ENCODE measurements at regions not wholly inside any gene's neighbourhood (a gene's known extent, or its start where the extent isn't known, plus 50 kb on each side); places are given as distances from the start of the nearest gene placed in this dataset.

- no peak for TF ChIP-seq TEAD4 (IDR thresholded peaks at IDR 0.05; ENCODE audit: borderline replicate concordance, insufficient read depth)
- TF ChIP-seq, protein P1, sequence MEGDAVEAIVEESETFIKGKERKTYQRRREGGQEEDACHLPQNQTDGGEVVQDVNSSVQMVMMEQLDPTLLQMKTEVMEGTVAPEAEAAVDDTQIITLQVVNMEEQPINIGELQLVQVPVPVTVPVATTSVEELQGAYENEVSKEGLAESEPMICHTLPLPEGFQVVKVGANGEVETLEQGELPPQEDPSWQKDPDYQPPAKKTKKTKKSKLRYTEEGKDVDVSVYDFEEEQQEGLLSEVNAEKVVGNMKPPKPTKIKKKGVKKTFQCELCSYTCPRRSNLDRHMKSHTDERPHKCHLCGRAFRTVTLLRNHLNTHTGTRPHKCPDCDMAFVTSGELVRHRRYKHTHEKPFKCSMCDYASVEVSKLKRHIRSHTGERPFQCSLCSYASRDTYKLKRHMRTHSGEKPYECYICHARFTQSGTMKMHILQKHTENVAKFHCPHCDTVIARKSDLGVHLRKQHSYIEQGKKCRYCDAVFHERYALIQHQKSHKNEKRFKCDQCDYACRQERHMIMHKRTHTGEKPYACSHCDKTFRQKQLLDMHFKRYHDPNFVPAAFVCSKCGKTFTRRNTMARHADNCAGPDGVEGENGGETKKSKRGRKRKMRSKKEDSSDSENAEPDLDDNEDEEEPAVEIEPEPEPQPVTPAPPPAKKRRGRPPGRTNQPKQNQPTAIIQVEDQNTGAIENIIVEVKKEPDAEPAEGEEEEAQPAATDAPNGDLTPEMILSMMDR (IDR thresholded peaks at IDR 0.05), result no peak
- no peak for TF ChIP-seq NFIC (IDR thresholded peaks at IDR 0.05; ENCODE audit: borderline replicate concordance)
- no peak for TF ChIP-seq EP300 (IDR thresholded peaks at IDR 0.05; ENCODE audit: borderline replicate concordance in 1 of 2, low read depth in 1 of 2, low read length in 1 of 2)
- TF ChIP-seq NRF1 (IDR thresholded peaks at IDR 0.05; ENCODE audit: low read depth, low read length), result no peak
- no peak for TF ChIP-seq TAF1 (IDR thresholded peaks at IDR 0.05; ENCODE audit: borderline replicate concordance, low read depth, low read length)
- TF ChIP-seq POLR2AphosphoS5 (IDR thresholded peaks at IDR 0.05; ENCODE audit: low read depth, low read length), result no peak
- no peak for TF ChIP-seq MXI1 (IDR thresholded peaks at IDR 0.05; ENCODE audit: low read depth, low read length)
- no peak for TF ChIP-seq JUND (IDR thresholded peaks at IDR 0.05)
- TF ChIP-seq FOSL2 (IDR thresholded peaks at IDR 0.05; ENCODE audit: borderline replicate concordance, low read depth), result no peak
- TF ChIP-seq TCF12 (IDR thresholded peaks at IDR 0.05), result no peak
- TF ChIP-seq, protein P2, sequence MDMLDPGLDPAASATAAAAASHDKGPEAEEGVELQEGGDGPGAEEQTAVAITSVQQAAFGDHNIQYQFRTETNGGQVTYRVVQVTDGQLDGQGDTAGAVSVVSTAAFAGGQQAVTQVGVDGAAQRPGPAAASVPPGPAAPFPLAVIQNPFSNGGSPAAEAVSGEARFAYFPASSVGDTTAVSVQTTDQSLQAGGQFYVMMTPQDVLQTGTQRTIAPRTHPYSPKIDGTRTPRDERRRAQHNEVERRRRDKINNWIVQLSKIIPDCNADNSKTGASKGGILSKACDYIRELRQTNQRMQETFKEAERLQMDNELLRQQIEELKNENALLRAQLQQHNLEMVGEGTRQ (IDR thresholded peaks at IDR 0.05; ENCODE audit: borderline replicate concordance, low read depth, low read length), result no peak
Observed at GRCh38 chr19:14322889-14323463, 58.3 kb upstream of the ADGRE5 start.

All from SK-N-SH (cell line).